HG03159 (cell line): ENCODE measurements at regions not wholly inside any gene's neighbourhood (a gene's known extent, or its start where the extent isn't known, plus 50 kb on each side); places are given as distances from the start of the nearest gene placed in this dataset.
"Not testable (repeated sequence)": the region's sequence is repeated elsewhere in the genome, so short reads cannot be mapped to it uniquely, and the experiment has no call there.

ENCODE experiments used
- ATAC-seq: cut with Tn5 transposase; IDR thresholded peaks from one replicate; pipeline ENCODE4 v1.9.1; 2021; ENCODE audit warnings: mild to moderate bottlenecking, moderate library complexity; ENCODE audit not compliant: unreplicated experiment

DNA sequence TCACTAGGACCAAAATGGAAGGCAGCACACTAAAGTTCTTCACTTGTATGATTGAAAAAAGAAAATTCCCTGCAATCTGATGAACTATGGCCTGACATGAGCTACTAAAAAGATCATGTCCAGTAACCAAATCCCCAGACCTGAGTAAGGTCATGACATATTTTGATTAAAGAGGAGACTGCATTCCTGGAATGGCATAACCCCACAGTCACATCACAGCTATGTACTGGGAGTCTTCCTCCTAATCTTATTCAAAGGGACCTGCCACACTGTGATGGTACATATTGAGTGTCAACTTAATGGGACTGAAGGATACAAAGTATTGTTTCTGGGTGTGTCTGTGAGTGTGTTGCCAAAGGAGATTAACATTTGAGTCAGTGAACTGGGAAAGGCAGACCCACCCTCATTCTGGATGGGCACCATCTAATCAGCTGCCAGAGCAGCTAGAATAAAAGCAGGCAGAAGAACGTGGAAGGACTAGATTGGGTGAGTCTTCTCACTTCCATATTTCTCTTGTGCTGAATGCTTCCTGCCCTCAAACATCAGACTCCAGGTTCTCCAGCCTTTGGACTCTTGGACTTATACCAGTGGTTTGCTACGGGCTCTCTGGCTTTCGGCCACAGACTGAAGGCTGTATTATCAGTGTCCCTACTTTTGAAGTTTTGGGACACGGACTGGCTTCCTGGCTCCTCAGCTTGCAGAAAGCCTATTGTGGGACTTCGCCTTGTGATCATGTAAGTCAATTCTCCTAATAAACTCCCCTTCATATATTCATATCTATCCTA, 345.0 kb downstream of the TMEM38B start:
- ATAC-seq: no peak

- ATAC-seq: not testable (repeated sequence)
These were observed 347.6 kb downstream of the TMEM38B start for GRCh38 chr9:106041920-106042319.

GRCh38 chr9:106051545-106051944, 357.2 kb downstream of the TMEM38B start:
- no peak for ATAC-seq

DNA sequence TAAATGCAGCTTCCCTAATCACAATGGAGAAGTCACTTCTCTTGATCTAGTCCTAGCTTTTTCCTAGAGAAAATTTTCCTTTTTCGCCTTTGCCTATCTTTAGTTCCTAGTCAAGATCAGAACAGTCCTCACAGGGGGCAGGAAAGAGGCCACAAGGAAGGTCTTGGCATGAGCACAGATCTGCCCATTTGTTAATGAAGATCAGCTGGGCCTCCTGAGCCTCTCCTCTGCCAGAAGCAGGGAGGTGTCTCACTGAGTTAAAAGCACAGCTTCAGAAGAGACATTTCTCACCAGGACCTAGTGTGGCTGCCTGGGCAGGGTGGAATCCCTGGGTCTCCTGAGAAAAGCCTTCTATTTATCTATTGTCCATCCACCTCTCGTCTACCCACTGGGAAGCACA, 357.8 kb downstream of the TMEM38B start:
- no peak for ATAC-seq

DNA sequence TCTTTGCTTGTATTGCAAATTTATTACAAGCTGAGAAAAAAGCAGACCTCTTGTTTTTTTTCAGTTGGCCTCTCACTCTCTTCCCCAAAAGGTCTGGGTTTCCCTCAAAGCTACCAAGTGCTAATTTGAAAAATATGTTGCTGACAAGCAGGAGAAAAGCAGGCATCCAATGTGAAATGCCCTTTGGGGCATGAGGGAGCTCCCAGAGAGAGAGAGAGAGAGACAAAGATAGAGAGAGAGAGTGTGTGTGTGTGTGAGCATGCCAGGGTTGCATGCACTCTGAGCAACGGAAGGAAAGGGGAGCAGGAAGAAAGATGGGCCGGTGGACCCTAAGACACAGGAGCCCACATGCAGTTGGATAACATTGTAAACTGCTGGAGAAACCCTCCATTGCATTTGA, 358.4 kb downstream of the TMEM38B start:
- no peak for ATAC-seq

DNA sequence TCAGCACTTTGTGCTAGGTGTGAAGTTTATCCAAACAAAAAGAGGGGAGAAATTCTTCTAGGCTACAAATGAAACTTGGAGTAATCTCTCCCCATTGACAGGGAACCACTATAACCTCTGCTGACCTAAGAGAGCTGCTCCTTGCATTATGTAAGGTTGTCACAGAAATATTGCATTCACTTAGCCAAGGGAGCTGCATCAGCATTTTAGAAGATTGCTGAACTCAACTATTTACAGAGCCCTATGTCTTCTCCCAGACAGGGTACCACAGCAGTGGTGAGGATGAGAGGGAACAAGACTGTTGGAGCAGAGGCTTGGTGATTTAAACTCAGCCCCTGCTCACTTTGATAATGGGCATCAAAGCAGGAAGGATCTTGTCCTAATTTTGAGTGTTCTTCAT, 362.0 kb downstream of the TMEM38B start:
- ATAC-seq: no peak

- ATAC-seq: no peak
These were observed 364.1 kb downstream of the TMEM38B start for GRCh38 chr9:106058460-106058859.

- no peak for ATAC-seq
These were observed 365.5 kb downstream of the TMEM38B start for GRCh38 chr9:106059886-106060285.

DNA sequence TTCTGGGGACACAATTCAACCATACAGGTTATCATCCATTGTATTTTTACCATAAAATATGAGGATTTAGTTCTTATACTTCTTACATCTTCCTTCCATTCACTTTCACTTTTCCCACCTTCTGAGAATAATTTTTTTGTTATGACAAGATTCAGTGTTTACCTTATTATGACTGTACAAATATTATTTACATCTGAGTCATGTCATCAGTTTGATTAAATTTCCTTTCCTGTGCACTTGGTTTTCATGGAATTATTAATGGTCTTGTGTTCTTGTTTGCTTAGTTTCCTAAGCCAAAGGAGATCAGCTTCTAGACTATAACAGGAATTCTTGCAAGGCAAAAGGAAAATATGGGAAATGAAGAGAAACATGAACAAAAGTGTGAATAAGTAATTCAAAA, 366.5 kb downstream of the TMEM38B start:
- ATAC-seq: no peak

- no peak for ATAC-seq
These were observed 367.9 kb downstream of the TMEM38B start for GRCh38 chr9:106062250-106062649.

- no peak for ATAC-seq
These were observed 370.8 kb downstream of the TMEM38B start for GRCh38 chr9:106065136-106065535.

- ATAC-seq: no peak
These were observed 371.4 kb downstream of the TMEM38B start for GRCh38 chr9:106065579-106066214.

DNA sequence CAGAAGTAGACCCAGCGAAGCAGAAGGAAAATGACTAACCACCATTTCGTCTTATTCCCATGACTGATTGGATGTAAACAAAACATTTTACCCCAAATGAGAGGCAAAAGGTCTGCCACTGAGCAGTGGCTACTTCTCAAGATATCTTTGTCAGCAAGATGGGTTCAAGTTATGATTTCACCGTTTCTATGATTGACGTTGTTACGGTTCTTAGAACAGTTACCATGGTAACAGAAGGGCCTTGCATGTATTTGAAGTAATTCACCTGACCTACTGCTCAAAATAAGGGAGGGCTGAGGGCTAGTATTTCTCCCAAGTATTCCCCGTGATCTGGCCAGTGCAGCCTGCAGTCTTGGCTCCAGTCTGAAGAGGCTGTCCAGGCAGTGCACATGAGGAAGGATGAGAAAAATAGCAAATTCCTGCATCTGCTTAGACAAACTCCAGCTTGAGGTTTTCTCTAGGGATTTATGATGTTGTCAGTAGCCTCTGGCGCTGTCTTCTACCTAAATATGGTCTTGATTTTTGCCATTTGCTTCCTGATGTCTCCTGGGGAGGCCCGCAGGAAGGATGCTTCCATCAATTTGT, 372.7 kb downstream of the TMEM38B start:
- no peak for ATAC-seq

- no peak for ATAC-seq
These were observed 374.9 kb downstream of the TMEM38B start for GRCh38 chr9:106069241-106069640.

DNA sequence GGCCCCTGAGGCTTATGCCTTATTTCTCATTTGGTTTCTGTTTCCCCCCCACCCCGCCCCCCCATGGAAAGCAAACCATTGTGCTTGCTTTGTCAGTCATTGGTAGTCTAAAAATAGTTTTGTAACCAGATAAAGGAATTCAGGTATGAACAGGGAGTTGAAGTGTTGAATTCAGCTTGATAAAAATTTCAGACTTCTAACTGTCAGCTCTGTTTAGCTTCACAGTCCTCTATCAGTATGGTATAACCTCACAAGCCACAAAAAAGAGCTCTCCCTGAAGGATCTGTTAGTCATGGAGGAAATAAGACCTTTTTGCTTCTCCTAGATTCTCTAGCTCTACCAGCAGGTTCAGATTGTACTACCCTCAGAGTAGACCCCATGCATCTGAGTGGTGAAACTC, 378.1 kb downstream of the TMEM38B start:
- no peak for ATAC-seq

- ATAC-seq: no peak
These were observed 379.7 kb downstream of the TMEM38B start for GRCh38 chr9:106074006-106074405.

- no peak for ATAC-seq
These were observed 381.1 kb downstream of the TMEM38B start for GRCh38 chr9:106075236-106075959.

GRCh38 chr9:106075960-106076327, 381.6 kb downstream of the TMEM38B start:
- ATAC-seq: no peak

- no peak for ATAC-seq
These were observed 382.4 kb downstream of the TMEM38B start for GRCh38 chr9:106076711-106077110.

DNA sequence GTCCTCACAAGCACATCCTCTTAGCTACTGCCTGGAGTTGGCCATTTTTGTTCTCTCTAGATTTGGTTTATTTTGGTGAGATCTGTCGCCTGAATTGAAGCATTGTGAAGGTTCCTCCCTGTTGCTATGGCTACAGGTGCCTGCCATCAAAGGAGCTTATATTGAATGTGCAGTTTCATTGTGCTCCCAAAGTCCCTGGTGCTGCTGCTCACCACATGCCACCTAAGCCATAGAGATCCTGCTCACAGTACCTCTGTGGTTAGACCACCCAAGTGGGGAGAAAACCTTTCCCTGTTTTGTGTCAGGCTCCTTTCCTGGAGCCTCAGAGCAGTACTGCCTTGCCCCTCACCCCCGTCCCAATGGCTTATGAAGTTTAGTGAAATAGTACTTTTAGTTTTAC, 383.4 kb downstream of the TMEM38B start:
- ATAC-seq: no peak

DNA sequence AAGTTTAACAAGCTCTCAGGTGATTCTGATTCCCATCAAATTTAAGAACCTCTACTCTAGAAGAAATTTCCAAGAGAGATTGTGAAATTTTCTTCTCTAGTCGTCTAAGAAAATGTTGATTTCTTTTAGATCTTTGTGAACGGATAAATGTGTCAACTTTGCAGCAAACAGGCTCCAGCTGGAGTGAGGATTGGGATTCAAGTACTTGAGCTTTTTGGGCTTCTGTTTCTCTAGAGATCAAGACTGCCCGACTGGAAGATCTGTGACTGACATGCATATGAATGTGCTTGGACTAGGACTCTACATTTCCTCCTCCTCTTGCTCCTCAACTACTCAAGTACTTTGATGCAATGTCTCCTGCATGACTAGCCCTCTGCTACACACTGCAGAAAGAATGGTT, 388.3 kb downstream of the TMEM38B start:
- no peak for ATAC-seq

DNA sequence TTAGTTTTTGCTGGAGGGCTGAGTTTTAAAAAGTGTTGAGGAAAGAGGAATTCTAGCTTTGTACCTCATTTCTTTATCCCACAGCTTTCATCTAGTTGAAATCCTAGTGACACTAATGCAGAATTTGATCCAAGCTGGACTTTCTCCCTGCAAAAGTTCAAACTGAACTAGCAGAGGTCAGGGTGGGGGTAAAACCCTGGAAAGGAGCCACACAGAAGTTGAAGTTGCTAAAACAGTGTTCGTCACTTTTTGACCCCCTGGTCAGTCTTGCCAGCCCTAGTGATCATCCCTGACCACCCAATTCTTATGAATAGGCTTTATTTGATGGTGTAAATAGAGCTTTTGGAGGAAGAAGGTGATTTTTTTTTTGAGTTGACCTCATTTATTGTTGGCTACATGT, 390.4 kb downstream of the TMEM38B start:
- no peak for ATAC-seq
